Hepatic stellate cell (primary cell): ENCODE measurements at regions not wholly inside any gene's neighbourhood (a gene's known extent, or its start where the extent isn't known, plus 50 kb on each side); places are given as distances from the start of the nearest gene placed in this dataset.
"Not testable (repeated sequence)": the region's sequence is repeated elsewhere in the genome, so short reads cannot be mapped to it uniquely, and the experiment has no call there.

ENCODE experiments used
- DNase-seq: peaks from one replicate; pipeline ENCODE4 v3.0.0; 2011; ENCODE audit warnings: low spot score

- DNase-seq: no peak
Observed at GRCh38 chr6:8175046-8175777, 72.9 kb upstream of the EEF1E1 start.

DNA sequence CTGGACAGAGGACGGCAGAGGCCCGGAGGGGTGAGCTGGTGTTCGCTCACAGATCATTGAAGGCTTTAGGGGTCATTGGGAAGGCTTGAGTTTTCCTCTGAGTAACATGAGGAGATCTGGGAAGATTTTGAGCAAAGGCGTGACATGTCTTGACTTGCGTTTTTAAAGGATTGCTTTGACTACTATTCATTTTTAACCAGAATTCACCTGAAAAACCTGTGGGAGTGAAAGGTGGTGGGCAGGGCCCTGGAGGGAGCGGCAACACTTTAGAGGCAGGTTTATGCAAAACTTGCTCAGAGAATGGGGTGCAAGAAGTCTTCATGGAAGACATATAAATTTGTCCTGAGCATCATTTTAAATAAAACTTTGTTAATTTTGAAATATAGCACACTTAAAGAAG, 72.2 kb upstream of the EEF1E1 start:
- DNase-seq: no peak

- no peak for DNase-seq
Observed at GRCh38 chr6:8172530-8172929, 70.2 kb upstream of the EEF1E1 start.

DNA sequence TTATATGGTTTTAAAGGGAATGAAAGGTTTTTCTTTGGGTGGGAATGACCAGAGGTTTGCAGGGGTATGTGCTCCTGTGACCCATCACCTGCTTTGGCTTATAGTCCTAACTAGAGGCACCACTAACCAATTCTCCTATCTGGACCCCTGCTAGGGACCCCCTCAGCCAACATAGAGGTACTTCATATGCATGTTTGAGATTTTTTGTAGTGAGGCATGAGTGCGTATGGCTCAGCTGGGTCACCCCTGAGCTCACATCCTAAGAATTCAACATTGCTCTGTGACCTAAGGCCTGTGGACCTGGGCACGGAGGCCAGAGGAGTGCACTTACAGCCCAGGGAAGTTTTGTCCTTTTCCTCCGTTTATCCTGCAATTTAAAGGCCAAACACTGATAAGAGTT, 68.4 kb upstream of the EEF1E1 start:
- DNase-seq: no peak

GRCh38 chr6:8170245-8170644, 67.9 kb upstream of the EEF1E1 start:
- no peak for DNase-seq

DNA sequence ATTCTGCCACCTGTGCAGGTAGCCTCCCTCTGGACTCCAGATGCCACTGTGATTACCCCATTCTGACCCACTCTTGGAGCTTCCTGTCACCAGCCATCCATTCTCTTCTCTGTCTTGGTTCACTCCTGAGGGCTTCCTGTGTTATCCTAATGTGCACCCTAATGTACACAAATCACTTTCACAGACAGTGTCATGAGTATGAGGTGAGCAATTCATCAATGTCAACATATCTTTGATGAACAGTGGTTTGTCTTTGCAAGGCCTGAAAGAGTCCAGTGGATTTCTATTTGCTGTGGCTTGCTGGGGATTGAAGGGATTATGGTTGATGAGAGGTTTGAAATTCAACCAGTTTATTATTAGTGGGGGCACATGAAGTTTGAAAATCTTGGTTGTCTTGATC, 63.8 kb upstream of the EEF1E1 start:
- no peak for DNase-seq

DNA sequence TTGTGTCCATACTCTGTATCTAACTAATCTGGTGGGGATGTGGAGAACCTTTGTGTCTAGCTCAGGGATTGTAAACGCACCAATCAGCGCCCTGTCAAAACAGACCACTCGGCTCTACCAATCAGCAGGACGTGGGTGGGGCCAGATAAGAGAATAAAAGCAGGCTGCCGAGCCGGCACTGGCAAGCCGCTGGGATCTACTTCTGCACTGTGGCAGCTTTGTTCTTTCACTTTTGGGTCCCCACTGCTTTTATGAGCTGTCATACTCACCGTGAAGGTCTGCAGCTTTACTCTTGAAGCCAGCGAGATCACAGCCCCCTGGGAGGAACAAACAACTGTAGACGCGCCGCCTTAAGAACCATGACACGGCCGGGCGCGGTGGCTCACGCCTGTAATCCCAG, 62.7 kb upstream of the EEF1E1 start:
- not testable (repeated sequence) for DNase-seq

DNA sequence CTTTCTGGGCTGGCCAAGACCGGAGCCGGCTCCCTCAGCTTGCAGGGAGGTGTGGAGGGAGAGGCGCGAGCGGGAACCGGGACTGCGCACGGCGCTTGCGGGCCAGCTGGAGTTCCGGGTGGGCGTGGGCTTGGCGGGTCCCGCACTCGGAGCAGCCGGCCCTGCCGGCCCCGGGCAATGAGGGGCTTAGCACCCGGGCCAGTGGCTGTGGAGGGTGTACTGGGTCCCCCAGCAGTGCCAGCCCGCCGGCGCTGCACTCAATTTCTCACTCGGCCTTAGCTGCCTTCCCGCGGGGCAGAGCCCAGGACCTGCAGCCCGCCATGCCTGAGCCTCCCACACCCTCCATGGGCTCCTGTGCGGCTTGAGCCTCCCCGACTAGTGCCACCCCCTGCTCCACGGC, 61.9 kb upstream of the EEF1E1 start:
- DNase-seq: not testable (repeated sequence)

DNA sequence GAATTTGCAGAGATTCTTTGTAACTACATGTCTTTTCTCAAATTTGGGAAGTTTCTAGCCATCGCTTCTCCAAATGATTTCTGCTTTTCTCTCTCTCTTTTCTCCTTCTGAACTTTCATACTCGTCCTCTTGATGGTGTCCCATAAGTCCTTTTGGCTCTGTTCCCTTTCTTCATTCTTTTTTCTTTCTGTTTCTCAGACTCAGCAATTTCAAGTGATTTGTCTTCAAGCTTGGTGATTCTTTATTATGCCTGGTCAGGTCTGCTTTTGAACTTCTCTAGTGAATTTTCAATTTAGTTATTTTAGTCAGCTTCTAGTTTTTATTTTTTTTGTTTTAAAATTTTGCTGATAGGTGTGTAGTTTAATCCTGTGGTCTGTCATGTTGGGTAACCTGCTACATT, 57.6 kb upstream of the EEF1E1 start:
- no peak for DNase-seq

DNA sequence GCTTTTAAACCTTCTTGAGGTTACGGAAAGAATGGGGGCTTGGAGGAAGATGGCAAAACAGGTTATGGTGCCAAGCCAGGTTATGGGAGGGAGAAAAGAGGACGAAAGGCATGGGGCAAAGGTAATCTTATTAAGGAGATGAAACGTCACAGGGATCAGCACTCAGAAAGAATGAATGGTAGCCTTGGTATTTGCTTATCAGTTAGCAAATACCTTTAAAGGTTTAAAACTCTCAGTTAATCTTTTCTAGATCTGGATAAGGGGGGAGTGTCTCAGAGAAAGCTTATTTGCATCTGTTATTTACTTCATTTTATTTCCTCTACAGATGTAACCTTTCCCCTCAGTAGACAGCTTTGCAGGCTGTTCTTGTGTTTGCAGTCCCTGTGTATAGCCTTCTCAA, 55.5 kb upstream of the EEF1E1 start:
- DNase-seq: no peak

GRCh38 chr6:8155259-8156012, 53.1 kb upstream of the EEF1E1 start:
- no peak for DNase-seq
